HEK293 (cell line): ENCODE measurements at regions not wholly inside any gene's neighbourhood (a gene's known extent, or its start where the extent isn't known, plus 50 kb on each side); places are given as distances from the start of the nearest gene placed in this dataset.

Experiments
- CTCF ChIP-seq: fragments of 450-650 bp; formaldehyde crosslinking; IDR thresholded peaks from 2 replicates; pipeline ENCODE4 v1.5.1; 2016; ENCODE audit warnings: missing biosample characterization, missing genetic modification characterization
- KLF9 ChIP-seq: fragments of 450-650 bp; formaldehyde crosslinking; IDR thresholded peaks from 2 replicates; pipeline ENCODE4 v1.5.1; 2016; ENCODE audit warnings: missing biosample characterization, missing genetic modification characterization, low read depth
- SETDB1 ChIP-seq: IDR thresholded peaks from one replicate; pipeline ENCODE4 v1.6.1; 2017; ENCODE audit warnings: mild to moderate bottlenecking, low read length, moderate library complexity, mixed read lengths; ENCODE audit not compliant: insufficient read length
- YY1 ChIP-seq: fragments of 450-650 bp; formaldehyde crosslinking; IDR thresholded peaks from 2 replicates; pipeline ENCODE4 v1.5.1; 2018; ENCODE audit warnings: missing biosample characterization, missing genetic modification characterization
- ZBTB11 ChIP-seq: fragments of 450-650 bp; formaldehyde crosslinking; conservative IDR thresholded peaks from 2 replicates; pipeline ENCODE4 v1.5.1; 2016; ENCODE audit warnings: low read depth, missing biosample characterization, missing genetic modification characterization
- ZBTB26 ChIP-seq: fragments of 450-650 bp; formaldehyde crosslinking; optimal IDR thresholded peaks from 2 replicates; pipeline ENCODE3; 2016; ENCODE audit warnings: missing biosample characterization, mild to moderate bottlenecking, missing genetic modification characterization
- ZNF19 ChIP-seq: fragments of 450-650 bp; formaldehyde crosslinking; IDR thresholded peaks from 2 replicates; pipeline ENCODE4; 2016; ENCODE audit warnings: missing biosample characterization, missing genetic modification characterization, low read depth
- ZNF600 ChIP-seq: fragments of 450-650 bp; formaldehyde crosslinking; IDR thresholded peaks from 2 replicates; pipeline ENCODE4 v1.5.1; 2016; ENCODE audit warnings: missing biosample characterization, missing genetic modification characterization
- TF ChIP-seq, protein P1 (sequence below): fragments of 450-650 bp; formaldehyde crosslinking; IDR thresholded peaks from 2 replicates; pipeline ENCODE4; 2016; ENCODE audit warnings: missing biosample characterization, missing genetic modification characterization
- TF ChIP-seq, protein P2 (sequence below): fragments of 450-650 bp; formaldehyde crosslinking; IDR thresholded peaks from 2 replicates; pipeline ENCODE4 v1.5.1; 2016; ENCODE audit warnings: missing biosample characterization, missing genetic modification characterization
- TF ChIP-seq, protein P3 (sequence below): fragments of 450-650 bp; formaldehyde crosslinking; IDR thresholded peaks from 2 replicates; pipeline ENCODE4 v1.5.1; 2016; ENCODE audit warnings: missing biosample characterization, missing genetic modification characterization
- TF ChIP-seq, protein P4 (sequence below): fragments of 450-650 bp; formaldehyde crosslinking; IDR thresholded peaks from 2 replicates; pipeline ENCODE4 v1.5.1; 2016; ENCODE audit warnings: missing biosample characterization, missing genetic modification characterization, borderline replicate concordance

- TF ChIP-seq, protein P1, sequence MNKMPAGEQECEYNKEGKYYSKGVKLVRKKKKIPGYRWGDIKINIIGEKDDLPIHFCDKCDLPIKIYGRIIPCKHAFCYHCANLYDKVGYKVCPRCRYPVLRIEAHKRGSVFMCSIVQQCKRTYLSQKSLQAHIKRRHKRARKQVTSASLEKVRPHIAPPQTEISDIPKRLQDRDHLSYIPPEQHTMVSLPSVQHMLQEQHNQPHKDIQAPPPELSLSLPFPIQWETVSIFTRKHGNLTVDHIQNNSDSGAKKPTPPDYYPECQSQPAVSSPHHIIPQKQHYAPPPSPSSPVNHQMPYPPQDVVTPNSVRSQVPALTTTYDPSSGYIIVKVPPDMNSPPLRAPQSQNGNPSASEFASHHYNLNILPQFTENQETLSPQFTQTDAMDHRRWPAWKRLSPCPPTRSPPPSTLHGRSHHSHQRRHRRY (tag by site-specific recombination) = no peak
- TF ChIP-seq CTCF (tag by site-specific recombination) (no peak), KLF9 (tag by site-specific recombination) (no peak), SETDB1 (no peak), ZBTB26 (no peak), ZBTB11 (tag by site-specific recombination) (no peak), ZNF600 (tag by site-specific recombination) (no peak), YY1 (tag by site-specific recombination) (no peak), ZNF19 (tag by site-specific recombination) (no peak)
- TF ChIP-seq, protein P2, sequence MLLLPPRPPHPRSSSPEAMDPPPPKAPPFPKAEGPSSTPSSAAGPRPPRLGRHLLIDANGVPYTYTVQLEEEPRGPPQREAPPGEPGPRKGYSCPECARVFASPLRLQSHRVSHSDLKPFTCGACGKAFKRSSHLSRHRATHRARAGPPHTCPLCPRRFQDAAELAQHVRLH (tag by site-specific recombination) = no peak
- TF ChIP-seq, protein P3, sequence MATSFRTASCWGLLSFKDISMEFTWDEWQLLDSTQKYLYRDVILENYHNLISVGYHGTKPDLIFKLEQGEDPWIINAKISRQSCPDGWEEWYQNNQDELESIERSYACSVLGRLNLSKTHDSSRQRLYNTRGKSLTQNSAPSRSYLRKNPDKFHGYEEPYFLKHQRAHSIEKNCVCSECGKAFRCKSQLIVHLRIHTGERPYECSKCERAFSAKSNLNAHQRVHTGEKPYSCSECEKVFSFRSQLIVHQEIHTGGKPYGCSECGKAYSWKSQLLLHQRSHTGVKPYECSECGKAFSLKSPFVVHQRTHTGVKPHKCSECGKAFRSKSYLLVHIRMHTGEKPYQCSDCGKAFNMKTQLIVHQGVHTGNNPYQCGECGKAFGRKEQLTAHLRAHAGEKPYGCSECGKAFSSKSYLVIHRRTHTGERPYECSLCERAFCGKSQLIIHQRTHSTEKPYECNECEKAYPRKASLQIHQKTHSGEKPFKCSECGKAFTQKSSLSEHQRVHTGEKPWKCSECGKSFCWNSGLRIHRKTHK (tag by site-specific recombination) = no peak
- TF ChIP-seq, protein P4, sequence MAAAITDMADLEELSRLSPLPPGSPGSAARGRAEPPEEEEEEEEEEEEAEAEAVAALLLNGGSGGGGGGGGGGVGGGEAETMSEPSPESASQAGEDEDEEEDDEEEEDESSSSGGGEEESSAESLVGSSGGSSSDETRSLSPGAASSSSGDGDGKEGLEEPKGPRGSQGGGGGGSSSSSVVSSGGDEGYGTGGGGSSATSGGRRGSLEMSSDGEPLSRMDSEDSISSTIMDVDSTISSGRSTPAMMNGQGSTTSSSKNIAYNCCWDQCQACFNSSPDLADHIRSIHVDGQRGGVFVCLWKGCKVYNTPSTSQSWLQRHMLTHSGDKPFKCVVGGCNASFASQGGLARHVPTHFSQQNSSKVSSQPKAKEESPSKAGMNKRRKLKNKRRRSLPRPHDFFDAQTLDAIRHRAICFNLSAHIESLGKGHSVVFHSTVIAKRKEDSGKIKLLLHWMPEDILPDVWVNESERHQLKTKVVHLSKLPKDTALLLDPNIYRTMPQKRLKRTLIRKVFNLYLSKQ = no peak
Observed at GRCh38 chr4:33606951-33607350, 2637.4 kb downstream of the ARAP2 start.
